Spleen (tissue), 7 donors: ENCODE measurements at regions not wholly inside any gene's neighbourhood (a gene's known extent, or its start where the extent isn't known, plus 50 kb on each side); places are given as distances from the start of the nearest gene placed in this dataset.

Experiments used
- CTCF ChIP-seq, 11 experiments: fragments of 200-600 bp in 7 of 11; fragments of 450-650 bp in 4 of 11; sonication (generic) in 4 of 11; IDR thresholded peaks in 8 of 11; conservative IDR thresholded peaks in 3 of 11; 1 replicate in 7 of 11; 2 replicates in 4 of 11; pipeline versions ENCODE4 v1.4.0 to v1.8.0; 2016 to 2021; ENCODE audit warnings: antibody characterized with exemption in 11 of 11, inconsistent platforms in 4 of 11, mild to moderate bottlenecking in 1 of 11
- POLR2A ChIP-seq, 3 donors: fragments of 450-650 bp; IDR thresholded peaks; one replicate each; pipeline ENCODE4 v1.5.1; 2017; ENCODE audit warnings: antibody characterized with exemption in 3 of 3, mild to moderate bottlenecking in 1 of 3
- POLR2AphosphoS5 ChIP-seq, 3 donors: sonication (generic); formaldehyde crosslinking; IDR thresholded peaks; one replicate each; pipeline ENCODE4 v1.5.1; 2017; ENCODE audit warnings: antibody characterized with exemption in 3 of 3
- donor health status: DM: no; HTN: no; CAD: no; lungs with moderate emphysema.
- donor health status: DM: no; HTN: no; CAD: no.
- donor health status: DM: no; HTN: no; CAD: no.

GRCh38 chr10:78433766-78434535, 400.3 kb downstream of the RPS24 start:
- TF ChIP-seq CTCF (IDR thresholded peaks at IDR 0.05 in 8 of 11, conservative IDR thresholded peaks at IDR 0.05 in 3 of 11) (no peak), POLR2A (IDR thresholded peaks at IDR 0.05) (no peak), POLR2AphosphoS5 (IDR thresholded peaks at IDR 0.05) (no peak)
